ENCODE measurements at regions not wholly inside any gene's neighbourhood (a gene's known extent, or its start where the extent isn't known, plus 50 kb on each side); places are given as distances from the start of the nearest gene placed in this dataset.

DNA sequence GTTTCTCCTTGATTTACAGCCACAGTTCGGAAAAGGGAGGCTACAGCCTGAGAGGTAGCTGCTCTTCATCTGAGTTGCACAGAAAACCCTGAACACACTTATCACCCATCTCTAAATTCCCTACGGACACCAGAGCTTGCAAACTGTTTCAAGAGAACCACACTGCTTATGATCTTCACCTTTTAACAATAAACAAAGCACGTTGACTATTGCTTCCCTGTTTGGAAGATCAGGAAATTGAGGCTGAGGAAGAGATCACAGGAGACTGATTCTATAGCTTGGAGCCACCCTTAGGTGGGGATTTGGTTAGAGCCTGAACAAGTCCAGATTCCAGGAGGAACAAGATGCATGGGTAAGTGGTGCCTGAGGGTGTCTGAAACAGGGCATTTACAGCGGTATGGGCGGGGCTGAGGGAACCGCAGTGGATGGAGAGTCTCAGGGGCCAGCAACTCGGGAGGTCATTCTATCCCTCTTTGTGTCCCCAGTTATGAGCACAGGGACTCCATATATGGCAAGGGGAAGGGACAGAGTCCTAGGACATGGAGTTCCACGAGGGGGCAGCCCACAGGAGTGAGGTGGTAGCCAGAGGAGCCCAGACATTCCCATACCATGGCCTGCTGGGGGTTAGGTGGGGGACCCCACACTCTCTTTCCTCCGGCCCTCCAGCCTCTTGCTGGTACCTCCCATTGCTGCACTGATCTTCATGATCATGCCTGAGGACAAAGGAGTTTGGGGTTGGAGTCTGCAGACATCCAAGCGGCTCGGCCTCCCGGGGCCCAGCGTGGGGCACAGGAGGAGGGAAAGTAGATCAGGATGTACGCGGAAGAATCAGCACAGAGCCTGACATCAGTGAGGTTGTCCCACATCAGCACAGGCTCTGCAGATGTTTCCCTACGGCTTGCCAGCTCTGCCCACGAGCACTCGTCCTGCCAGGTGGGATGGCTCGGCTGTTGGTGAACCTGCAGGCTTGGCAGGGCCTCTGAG is 162.3 kb upstream of the ZNF536 start:
- TF ChIP-seq, protein P1, sequence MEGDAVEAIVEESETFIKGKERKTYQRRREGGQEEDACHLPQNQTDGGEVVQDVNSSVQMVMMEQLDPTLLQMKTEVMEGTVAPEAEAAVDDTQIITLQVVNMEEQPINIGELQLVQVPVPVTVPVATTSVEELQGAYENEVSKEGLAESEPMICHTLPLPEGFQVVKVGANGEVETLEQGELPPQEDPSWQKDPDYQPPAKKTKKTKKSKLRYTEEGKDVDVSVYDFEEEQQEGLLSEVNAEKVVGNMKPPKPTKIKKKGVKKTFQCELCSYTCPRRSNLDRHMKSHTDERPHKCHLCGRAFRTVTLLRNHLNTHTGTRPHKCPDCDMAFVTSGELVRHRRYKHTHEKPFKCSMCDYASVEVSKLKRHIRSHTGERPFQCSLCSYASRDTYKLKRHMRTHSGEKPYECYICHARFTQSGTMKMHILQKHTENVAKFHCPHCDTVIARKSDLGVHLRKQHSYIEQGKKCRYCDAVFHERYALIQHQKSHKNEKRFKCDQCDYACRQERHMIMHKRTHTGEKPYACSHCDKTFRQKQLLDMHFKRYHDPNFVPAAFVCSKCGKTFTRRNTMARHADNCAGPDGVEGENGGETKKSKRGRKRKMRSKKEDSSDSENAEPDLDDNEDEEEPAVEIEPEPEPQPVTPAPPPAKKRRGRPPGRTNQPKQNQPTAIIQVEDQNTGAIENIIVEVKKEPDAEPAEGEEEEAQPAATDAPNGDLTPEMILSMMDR (IDR thresholded peaks at IDR 0.05 in 8 of 11, conservative IDR thresholded peaks at IDR 0.05 in 3 of 11): no peak
- TF ChIP-seq POLR2A (IDR thresholded peaks at IDR 0.05): no peak
